GM12878 (cell line): ENCODE measurements at regions not wholly inside any gene's neighbourhood (a gene's known extent, or its start where the extent isn't known, plus 50 kb on each side); places are given as distances from the start of the nearest gene placed in this dataset.

Source experiments
- ATAC-seq: fragments of 200-7000 bp; cut with Tn5 transposase; 3 replicates; pipeline ENCODE4 v1.9.1; 2020; ENCODE audit warnings: mild to moderate bottlenecking, moderate library complexity
- BruUV-seq: library from RNA; stranded (reverse); fragments of 400-500 nt; replicated peaks from 2 replicates; lab custom pipeline; 2021; lab: Mats Ljungman, UMichigan
- CTCF ChIA-PET: fragments of 300-600 bp; sonication (Branson Sonifier 250); formaldehyde crosslinking; extraction: SDS; loops from one replicate; lab custom pipeline; 2021; ENCODE audit warnings: inconsistent platforms; lab: Yijun Ruan, JAX
- POLR2A ChIA-PET: fragments of 350-600 bp; formaldehyde crosslinking; extraction: SDS; loops from one replicate; lab custom pipeline; 2021; ENCODE audit warnings: inconsistent platforms; lab: Charles Lee
- RAD21 ChIA-PET: fragments of 300-600 bp; sonication (Branson Sonifier 250); formaldehyde crosslinking; loops from one replicate; lab custom pipeline; 2023; ENCODE audit warnings: antibody characterized with exemption; ENCODE audit not compliant: unreplicated experiment; lab: Charles Lee
- SMC1A ChIA-PET: fragments of 300-600 bp; sonication (Branson Sonifier 250); formaldehyde crosslinking; loops from one replicate; lab custom pipeline; 2023; ENCODE audit not compliant: unreplicated experiment, uncharacterized antibody; lab: Charles Lee
- DNase-seq: peaks from one replicate; pipeline ENCODE4 v3.0.0-alpha.2; 2011; ENCODE audit warnings: low read depth, low spot score
- FAIRE-seq: peaks from 3 replicates; lab custom pipeline; 2011; peaks lifted over from hg19 to GRCh38; lab: Jason Lieb, UNC
- H2AFZ ChIP-seq: 2 replicates; pipeline ENCODE4 v1.6.0; 2011; ENCODE audit warnings: low read depth, low read length, control low read depth; ENCODE audit not compliant: control insufficient read depth
- H3K27ac ChIP-seq: 2 replicates; pipeline ENCODE4 v1.5.1; 2011; ENCODE audit warnings: control low read depth; ENCODE audit not compliant: control insufficient read depth, insufficient read depth
- H3K27me3 ChIP-seq, 2 experiments: replicated peaks in 1 of 2; 2 replicates each; pipeline versions ENCODE4 v1.6.0 to v1.6.1; 2011; ENCODE audit warnings: low read length in 1 of 2; ENCODE audit not compliant: control insufficient read depth in 2 of 2, insufficient read depth in 2 of 2
- H3K36me3 ChIP-seq, 2 experiments: 2 replicates each; pipeline ENCODE4 v1.5.1; 2011; ENCODE audit warnings: low read length in 1 of 2; ENCODE audit not compliant: control insufficient read depth in 2 of 2, insufficient read depth in 2 of 2
- H3K4me1 ChIP-seq: 2 replicates; pipeline ENCODE4 v1.6.1; 2011; ENCODE audit warnings: mild to moderate bottlenecking, low read length, moderate library complexity, mixed read lengths; ENCODE audit not compliant: control insufficient read depth, insufficient read depth
- H3K4me2 ChIP-seq: 2 replicates; pipeline ENCODE4 v1.6.0; 2011; ENCODE audit warnings: control low read depth; ENCODE audit not compliant: control insufficient read depth, insufficient read depth
- H3K4me3 ChIP-seq: fragments of 200-600 bp; sonication (generic); 2 replicates; pipeline ENCODE4 v1.5.1; 2016
- H3K79me2 ChIP-seq: 2 replicates; pipeline ENCODE4 v1.6.0; 2011; ENCODE audit warnings: low read length; ENCODE audit not compliant: control insufficient read depth, insufficient read depth
- H3K9ac ChIP-seq: 2 replicates; pipeline ENCODE4 v1.8.0; 2011; ENCODE audit warnings: low read length, control low read depth, mixed read lengths; ENCODE audit not compliant: control insufficient read depth, insufficient read depth
- H3K9me3 ChIP-seq: replicated peaks from 3 replicates; pipeline ENCODE4 v1.5.1; 2011; ENCODE audit warnings: mild to moderate bottlenecking, low read length; ENCODE audit not compliant: control insufficient read depth, insufficient read depth
- H4K20me1 ChIP-seq: 2 replicates; pipeline ENCODE4 v1.6.0; 2011; ENCODE audit not compliant: control insufficient read depth, insufficient read depth
- CHD1 ChIP-seq: IDR thresholded peaks from 2 replicates; pipeline ENCODE4 v1.6.1; 2012; ENCODE audit warnings: low read depth, low read length, improper control_type of control experiment
- HDAC6 ChIP-seq: fragments of 200-600 bp; sonication (generic); IDR thresholded peaks from one replicate; pipeline ENCODE4 v1.8.0; 2017; ENCODE audit warnings: antibody characterized with exemption; ENCODE audit not compliant: unreplicated experiment
- LARP7 ChIP-seq: fragments of 450-650 bp; IDR thresholded peaks from 2 replicates; pipeline ENCODE4 v1.6.1; 2017; ENCODE audit warnings: mild to moderate bottlenecking
- NFXL1 ChIP-seq: fragments of 450-650 bp; IDR thresholded peaks from 2 replicates; pipeline ENCODE4 v1.6.1; 2017; ENCODE audit warnings: antibody characterized with exemption, mild to moderate bottlenecking, borderline replicate concordance
- RAD51 ChIP-seq: fragments of 450-650 bp; IDR thresholded peaks from 2 replicates; pipeline ENCODE4 v1.6.1; 2016; ENCODE audit warnings: moderate library complexity, mild to moderate bottlenecking, inconsistent platforms
- TARDBP ChIP-seq: IDR thresholded peaks from 2 replicates; pipeline ENCODE4 v1.6.1; 2016; ENCODE audit warnings: borderline replicate concordance
- TCF12 ChIP-seq: IDR thresholded peaks from 2 replicates; pipeline ENCODE4 v1.6.1; 2011; ENCODE audit warnings: low read depth, mild to moderate bottlenecking, low read length
- ZBTB33 ChIP-seq: fragments of 450-650 bp; IDR thresholded peaks from 2 replicates; pipeline ENCODE4 v1.6.1; 2017; ENCODE audit warnings: mild to moderate bottlenecking
- ZBTB40 ChIP-seq: fragments of 450-650 bp; IDR thresholded peaks from 2 replicates; pipeline ENCODE4 v1.6.1; 2016; ENCODE audit warnings: mild to moderate bottlenecking, moderate library complexity, borderline replicate concordance
- WGBS: methylation state at CpG from one replicate; pipeline ENCODE4 v1.1.6; 2016; ENCODE audit warnings: low lambda C conversion rate; ENCODE audit not compliant: insufficient replicate concordance, insufficient coverage; ENCODE audit errors: missing lambda C conversion rate; 5-methylcytosine and 5-hydroxymethylcytosine counted together
- in situ Hi-C: fragments of 300-500 bp; cut with MboI; formaldehyde crosslinking; loops from 9 replicates; pipeline ENCODE4 v1.14.3; 2018; ENCODE audit warnings: mixed read lengths
- intact Hi-C: fragments of 100-400 bp; cut with micrococcal nuclease; formaldehyde crosslinking; loops from one replicate; pipeline ENCODE4 v1.14.2; 2022; ENCODE audit not compliant: unreplicated experiment

GRCh38 chr19:32264568-32264967, 80.8 kb upstream of the ZNF507 start:
- intact Hi-C loops (no loop called here), in situ Hi-C loops (no loop called here)
- Histone ChIP-seq H3K9me3 (no peaks in the 10 kb centered on the region), H3K4me3 (no peak overlapping the region), H3K27me3 (no peaks in the 10 kb centered on the region), H3K9ac (no peak overlapping the region), H3K4me2 (no peak overlapping the region), H3K36me3 (no peaks in the 10 kb centered on the region), H3K79me2 (no peaks in the 10 kb centered on the region), H3K27ac (no peak overlapping the region), H3K4me1 (no peaks in the 10 kb centered on the region), H4K20me1 (no peaks in the 10 kb centered on the region), H2AFZ (no peak overlapping the region)
- ChIA-PET RAD21 (no interaction called here), POLR2A (no interaction called here), CTCF (no interaction called here), SMC1A (no interaction called here)
- TF ChIP-seq NFXL1 (no peak), ZBTB40 (no peak), RAD51 (no peak), LARP7 (no peak), HDAC6 (no peak), CHD1 (no peak), ZBTB33 (no peak), TARDBP (no peak), TCF12 (no peak)
- 22% methylated on average over 7 of the region's 7 CpGs for WGBS
- ATAC-seq (no peak), FAIRE-seq (no peak), DNase-seq (no peak)
- no TSS peak for BruUV-seq
